ENCODE measurements at regions not wholly inside any gene's neighbourhood (a gene's known extent, or its start where the extent isn't known, plus 50 kb on each side); places are given as distances from the start of the nearest gene placed in this dataset.

DNA sequence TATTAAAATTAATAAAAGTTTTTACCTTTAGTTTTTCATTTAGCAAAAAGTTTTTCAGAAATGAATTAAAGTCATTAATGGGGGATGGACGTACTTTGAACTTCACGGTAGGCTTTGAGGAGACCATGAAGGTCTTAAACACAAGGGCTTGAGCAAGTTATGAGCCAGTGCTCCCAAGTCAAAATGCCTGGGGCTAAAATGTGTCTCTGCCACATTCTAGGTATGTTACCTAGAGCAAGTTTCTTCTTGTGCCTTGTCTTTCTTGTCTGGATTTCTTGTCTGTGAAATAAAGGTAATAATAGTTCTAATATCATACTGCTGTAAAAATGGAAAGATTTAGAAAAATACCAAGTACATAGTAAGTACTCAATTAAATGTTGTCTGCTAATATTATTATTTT is 132.7 kb upstream of the USP15 start:
- TF ChIP-seq CTCF (conservative IDR thresholded peaks at IDR 0.05) (no peak), ZFX (IDR thresholded peaks at IDR 0.05) (no peak)
